GM13977 (cell line): ENCODE measurements at regions not wholly inside any gene's neighbourhood (a gene's known extent, or its start where the extent isn't known, plus 50 kb on each side); places are given as distances from the start of the nearest gene placed in this dataset.

Experiments
- DNase-seq: peaks from one replicate; pipeline ENCODE4 v3.0.0; 2012; ENCODE audit warnings: low spot score
- in situ Hi-C: fragments of 300-500 bp; cut with MboI; formaldehyde crosslinking; loops from one replicate; pipeline ENCODE4 v1.12.0; 2022; ENCODE audit warnings: low sequenced_read_pairs, low pct_unique_long_range_greater_than_20kb, mixed read lengths, inconsistent platforms; ENCODE audit not compliant: unreplicated experiment
- TF ChIP-seq, protein P1 (sequence below): IDR thresholded peaks from 2 replicates; pipeline ENCODE4 v1.5.1; 2012; ENCODE audit warnings: mild to moderate bottlenecking, control low read depth; ENCODE audit not compliant: insufficient read depth; ENCODE audit errors: extremely low read depth, missing control alignments

GRCh38 chr1:87600055-87600850 is 271.6 kb downstream of the LMO4 start:
- in situ Hi-C loops = no loop called here

DNA sequence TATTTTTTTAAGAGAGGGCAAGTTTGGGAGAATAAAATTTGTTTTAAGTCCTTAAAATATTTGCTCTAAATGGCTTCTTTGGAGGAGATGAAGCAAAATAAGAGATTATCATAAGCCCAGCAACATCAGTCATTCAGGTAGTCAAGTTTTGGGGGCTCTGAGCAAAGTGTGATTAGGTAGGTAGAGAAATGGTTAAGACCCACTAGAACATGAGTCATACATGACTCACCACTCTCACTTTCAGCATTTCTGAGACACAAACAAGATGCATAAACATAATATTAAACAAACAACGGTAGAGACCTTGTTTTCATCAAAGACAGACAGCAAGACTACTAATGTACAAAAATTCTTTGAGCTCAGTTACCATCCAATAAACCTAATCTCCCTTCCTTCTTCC is 272.2 kb downstream of the LMO4 start:
- no peak for DNase-seq
- in situ Hi-C loops = no loop called here
- TF ChIP-seq, protein P1, sequence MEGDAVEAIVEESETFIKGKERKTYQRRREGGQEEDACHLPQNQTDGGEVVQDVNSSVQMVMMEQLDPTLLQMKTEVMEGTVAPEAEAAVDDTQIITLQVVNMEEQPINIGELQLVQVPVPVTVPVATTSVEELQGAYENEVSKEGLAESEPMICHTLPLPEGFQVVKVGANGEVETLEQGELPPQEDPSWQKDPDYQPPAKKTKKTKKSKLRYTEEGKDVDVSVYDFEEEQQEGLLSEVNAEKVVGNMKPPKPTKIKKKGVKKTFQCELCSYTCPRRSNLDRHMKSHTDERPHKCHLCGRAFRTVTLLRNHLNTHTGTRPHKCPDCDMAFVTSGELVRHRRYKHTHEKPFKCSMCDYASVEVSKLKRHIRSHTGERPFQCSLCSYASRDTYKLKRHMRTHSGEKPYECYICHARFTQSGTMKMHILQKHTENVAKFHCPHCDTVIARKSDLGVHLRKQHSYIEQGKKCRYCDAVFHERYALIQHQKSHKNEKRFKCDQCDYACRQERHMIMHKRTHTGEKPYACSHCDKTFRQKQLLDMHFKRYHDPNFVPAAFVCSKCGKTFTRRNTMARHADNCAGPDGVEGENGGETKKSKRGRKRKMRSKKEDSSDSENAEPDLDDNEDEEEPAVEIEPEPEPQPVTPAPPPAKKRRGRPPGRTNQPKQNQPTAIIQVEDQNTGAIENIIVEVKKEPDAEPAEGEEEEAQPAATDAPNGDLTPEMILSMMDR = no peak

More at GRCh38 chr1:87600055-87600850, 271.6 kb downstream of the LMO4 start:
- TF ChIP-seq, protein P1 = no peak
- DNase-seq = no peak

- DNase-seq = no peak
- TF ChIP-seq, protein P1 = no peak
- in situ Hi-C loops = no loop called here
These were observed 274.9 kb downstream of the LMO4 start for GRCh38 chr1:87603626-87604025.

DNA sequence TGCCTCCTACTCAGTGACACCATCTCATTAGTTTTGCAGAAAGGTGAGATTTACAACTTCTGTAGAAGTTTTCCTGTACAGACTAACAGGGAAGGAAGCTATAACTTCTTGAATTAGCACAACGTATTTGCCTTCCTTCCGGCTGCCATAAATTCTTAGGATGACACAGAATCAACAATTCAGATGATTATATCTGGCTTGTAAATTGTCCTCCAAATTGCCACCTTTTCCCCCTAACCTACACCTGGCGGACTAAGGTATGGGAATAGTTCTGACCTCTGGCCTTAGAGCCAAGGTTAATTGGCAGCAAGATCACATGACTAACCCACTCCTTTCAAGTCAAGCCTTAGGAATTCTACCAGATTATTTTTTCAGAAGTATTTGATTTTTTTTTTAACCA is 284.3 kb downstream of the LMO4 start:
- TF ChIP-seq, protein P1 = no peak
- DNase-seq = no peak
- in situ Hi-C loops = no loop called here

- in situ Hi-C loops = no loop called here
These were observed 286.8 kb downstream of the LMO4 start for GRCh38 chr1:87615491-87615890.

GRCh38 chr1:87615901-87616300 is 287.2 kb downstream of the LMO4 start:
- TF ChIP-seq, protein P1 = no peak
- in situ Hi-C loops = no loop called here
- no peak for DNase-seq

More at GRCh38 chr1:87615491-87615890, 286.8 kb downstream of the LMO4 start:
- TF ChIP-seq, protein P1 = no peak
- DNase-seq = no peak
